ENCODE measurements at regions not wholly inside any gene's neighbourhood (a gene's known extent, or its start where the extent isn't known, plus 50 kb on each side); places are given as distances from the start of the nearest gene placed in this dataset.
"Not testable (repeated sequence)": the region's sequence is repeated elsewhere in the genome, so short reads cannot be mapped to it uniquely, and the experiment has no call there.

GRCh38 chr9:75238311-75238976 lies 150.1 kb downstream of the OSTF1 start:
- H3K4me3 ChIP-seq (ENCODE audit: insufficient read length, low read depth) = no peak overlapping the region
- peak; percentile 58 for DNase-seq (ENCODE audit: low read depth, low spot score)
- no peaks in the 10 kb centered on the region for H3K27me3 ChIP-seq (ENCODE audit: insufficient read depth, insufficient read length)
- no peak for TF ChIP-seq ZNF274 (IDR thresholded peaks at IDR 0.05; ENCODE audit: low read depth, low read length)
- no peak for TF ChIP-seq YY1 (IDR thresholded peaks at IDR 0.05; ENCODE audit: insufficient read depth, insufficient read length)
- no peak overlapping the region for H3K9ac ChIP-seq (ENCODE audit: insufficient read length, low read depth)
- no peaks in the 10 kb centered on the region for H3K36me3 ChIP-seq (ENCODE audit: insufficient read depth, insufficient read length, low read length)
- no peaks in the 10 kb centered on the region for H3K4me1 ChIP-seq (ENCODE audit: insufficient read depth, insufficient read length)
- H3K9me3 ChIP-seq (ENCODE audit: insufficient read depth, low read length) = peaks cover 21% of the 10 kb centered on the region; the same call in 1 of the 2 replicates

- Histone ChIP-seq H3K36me3 (ENCODE audit: insufficient read depth, insufficient read length, low read length) (no peaks in the 10 kb centered on the region), H3K27me3 (ENCODE audit: insufficient read depth, insufficient read length) (no peaks in the 10 kb centered on the region), H3K4me1 (ENCODE audit: insufficient read depth, insufficient read length) (no peaks in the 10 kb centered on the region), H3K9me3 (ENCODE audit: insufficient read depth, low read length) (peaks cover 19% of the 10 kb centered on the region; the same call in 1 of the 2 replicates), H3K4me3 (ENCODE audit: insufficient read length, low read depth) (no peak overlapping the region), H3K9ac (ENCODE audit: insufficient read length, low read depth) (no peak overlapping the region)
- TF ChIP-seq ZNF274 (IDR thresholded peaks at IDR 0.05; ENCODE audit: low read depth, low read length) = no peak
- TF ChIP-seq SUZ12 (IDR thresholded peaks at IDR 0.05; ENCODE audit: extremely low read depth, insufficient read depth, insufficient read length) = no peak
- no peak for TF ChIP-seq YY1 (IDR thresholded peaks at IDR 0.05; ENCODE audit: insufficient read depth, insufficient read length)
- no peak for DNase-seq (ENCODE audit: low read depth, low spot score)
These were observed 150.9 kb downstream of the OSTF1 start for GRCh38 chr9:75239176-75239575.

GRCh38 chr9:75242426-75242825 lies 154.1 kb downstream of the OSTF1 start:
- H3K9ac ChIP-seq (ENCODE audit: insufficient read length, low read depth) = no peak overlapping the region
- H3K36me3 ChIP-seq (ENCODE audit: insufficient read depth, insufficient read length, low read length) = no peaks in the 10 kb centered on the region
- DNase-seq (ENCODE audit: low read depth, low spot score) = no peak
- H3K4me3 ChIP-seq (ENCODE audit: insufficient read length, low read depth) = no peak overlapping the region
- no peaks in the 10 kb centered on the region for H3K27me3 ChIP-seq (ENCODE audit: insufficient read depth, insufficient read length)
- H3K9me3 ChIP-seq (ENCODE audit: insufficient read depth, low read length) = peaks cover 25% of the 10 kb centered on the region
- peaks cover 4% of the 10 kb centered on the region for H3K4me1 ChIP-seq (ENCODE audit: insufficient read depth, insufficient read length)
- no peak for TF ChIP-seq YY1 (IDR thresholded peaks at IDR 0.05; ENCODE audit: insufficient read depth, insufficient read length)
- TF ChIP-seq ZNF274 (IDR thresholded peaks at IDR 0.05; ENCODE audit: low read depth, low read length) = no peak
- TF ChIP-seq SUZ12 (IDR thresholded peaks at IDR 0.05; ENCODE audit: extremely low read depth, insufficient read depth, insufficient read length) = no peak

GRCh38 chr9:75246949-75247348 lies 158.6 kb downstream of the OSTF1 start:
- Histone ChIP-seq H3K4me3 (ENCODE audit: insufficient read length, low read depth) (no peak overlapping the region), H3K4me1 (ENCODE audit: insufficient read depth, insufficient read length) (peaks cover 4% of the 10 kb centered on the region), H3K9me3 (ENCODE audit: insufficient read depth, low read length) (peaks cover 60% of the 10 kb centered on the region), H3K27me3 (ENCODE audit: insufficient read depth, insufficient read length) (no peaks in the 10 kb centered on the region), H3K36me3 (ENCODE audit: insufficient read depth, insufficient read length, low read length) (no peaks in the 10 kb centered on the region), H3K9ac (ENCODE audit: insufficient read length, low read depth) (no peak overlapping the region)
- no peak for TF ChIP-seq SUZ12 (IDR thresholded peaks at IDR 0.05; ENCODE audit: extremely low read depth, insufficient read depth, insufficient read length)
- no peak for TF ChIP-seq ZNF274 (IDR thresholded peaks at IDR 0.05; ENCODE audit: low read depth, low read length)
- no peak for TF ChIP-seq YY1 (IDR thresholded peaks at IDR 0.05; ENCODE audit: insufficient read depth, insufficient read length)
- DNase-seq (ENCODE audit: low read depth, low spot score) = no peak

GRCh38 chr9:75265525-75265972 lies 177.2 kb downstream of the OSTF1 start:
- no peaks in the 10 kb centered on the region for H3K4me1 ChIP-seq (ENCODE audit: insufficient read depth, insufficient read length)
- no peak overlapping the region for H3K9ac ChIP-seq (ENCODE audit: insufficient read length, low read depth)
- 0 out of 2 replicates have a peak, but pooled peaks cover 4% of the 10 kb centered on the region for H3K9me3 ChIP-seq (ENCODE audit: insufficient read depth, low read length)
- H3K27me3 ChIP-seq (ENCODE audit: insufficient read depth, insufficient read length) = no peaks in the 10 kb centered on the region
- H3K36me3 ChIP-seq (ENCODE audit: insufficient read depth, insufficient read length, low read length) = no peaks in the 10 kb centered on the region
- TF ChIP-seq YY1 (IDR thresholded peaks at IDR 0.05; ENCODE audit: insufficient read depth, insufficient read length) (no peak), ZNF274 (IDR thresholded peaks at IDR 0.05; ENCODE audit: low read depth, low read length) (no peak), SUZ12 (IDR thresholded peaks at IDR 0.05; ENCODE audit: extremely low read depth, insufficient read depth, insufficient read length) (no peak)
- no peak overlapping the region for H3K4me3 ChIP-seq (ENCODE audit: insufficient read length, low read depth)
- peak; percentile 27 for DNase-seq (ENCODE audit: low read depth, low spot score)

- DNase-seq (ENCODE audit: low read depth, low spot score) = no peak
- Histone ChIP-seq H3K9ac (ENCODE audit: insufficient read length, low read depth) (no peak overlapping the region), H3K36me3 (ENCODE audit: insufficient read depth, insufficient read length, low read length) (no peaks in the 10 kb centered on the region), H3K4me3 (ENCODE audit: insufficient read length, low read depth) (no peak overlapping the region), H3K4me1 (ENCODE audit: insufficient read depth, insufficient read length) (no peaks in the 10 kb centered on the region), H3K27me3 (ENCODE audit: insufficient read depth, insufficient read length) (no peaks in the 10 kb centered on the region), H3K9me3 (ENCODE audit: insufficient read depth, low read length) (peaks cover 12% of the 10 kb centered on the region)
- TF ChIP-seq YY1 (IDR thresholded peaks at IDR 0.05; ENCODE audit: insufficient read depth, insufficient read length) = no peak
- no peak for TF ChIP-seq ZNF274 (IDR thresholded peaks at IDR 0.05; ENCODE audit: low read depth, low read length)
- TF ChIP-seq SUZ12 (IDR thresholded peaks at IDR 0.05; ENCODE audit: extremely low read depth, insufficient read depth, insufficient read length) = no peak
These were observed 180.9 kb downstream of the OSTF1 start for GRCh38 chr9:75269197-75269596.

- H3K36me3 ChIP-seq (ENCODE audit: insufficient read depth, insufficient read length, low read length); H3K4me1 ChIP-seq (ENCODE audit: insufficient read depth, insufficient read length); H3K9ac ChIP-seq (ENCODE audit: insufficient read length, low read depth); H3K27me3 ChIP-seq (ENCODE audit: insufficient read depth, insufficient read length); DNase-seq (ENCODE audit: low read depth, low spot score); H3K4me3 ChIP-seq (ENCODE audit: insufficient read length, low read depth): not testable (repeated sequence)
- peaks cover 18% of the 10 kb centered on the region for H3K9me3 ChIP-seq (ENCODE audit: insufficient read depth, low read length)
These were observed 184.7 kb downstream of the OSTF1 start for GRCh38 chr9:75273055-75273454.

Data from NT2/D1 (cell line).